GM23338 (cell line): ENCODE measurements at regions not wholly inside any gene's neighbourhood (a gene's known extent, or its start where the extent isn't known, plus 50 kb on each side); places are given as distances from the start of the nearest gene placed in this dataset.

ENCODE experiments used
- ATAC-seq: fragments of 200-7000 bp; cut with Tn5 transposase; 3 replicates; pipeline ENCODE4 v1.9.1; 2020
- DNase-seq: peaks from one replicate; pipeline ENCODE4 v3.0.0-alpha.2; 2015; ENCODE audit warnings: low spot score
- H2AFZ ChIP-seq: fragments of 200-600 bp; sonication (generic); 2 replicates; pipeline ENCODE4 v1.8.0; 2016; ENCODE audit warnings: antibody characterized with exemption, mild to moderate bottlenecking, moderate library complexity
- H3F3A ChIP-seq: fragments of 200-600 bp; sonication (generic); replicated peaks from 2 replicates; pipeline ENCODE4 v1.8.0; 2017; ENCODE audit warnings: antibody characterized with exemption, mixed run types, low read depth
- H3K27ac ChIP-seq: fragments of 200-600 bp; sonication (generic); 2 replicates; pipeline ENCODE4 v1.6.1; 2016; ENCODE audit warnings: low read depth
- H3K27me3 ChIP-seq: fragments of 200-600 bp; sonication (generic); 2 replicates; pipeline ENCODE4 v1.8.0; 2016; ENCODE audit warnings: mild to moderate bottlenecking, mixed run types, moderate library complexity; ENCODE audit not compliant: insufficient read depth
- H3K36me3 ChIP-seq: fragments of 200-600 bp; sonication (generic); 2 replicates; pipeline ENCODE4 v1.8.0; 2016; ENCODE audit warnings: mild to moderate bottlenecking; ENCODE audit not compliant: insufficient read depth
- H3K4me1 ChIP-seq: fragments of 200-600 bp; sonication (generic); 2 replicates; pipeline ENCODE4 v1.8.0; 2016; ENCODE audit warnings: mild to moderate bottlenecking, moderate library complexity; ENCODE audit not compliant: insufficient read depth
- H3K4me2 ChIP-seq: fragments of 200-600 bp; sonication (generic); 2 replicates; pipeline ENCODE4 v1.7.1; 2017; ENCODE audit warnings: mixed run types
- H3K4me3 ChIP-seq: fragments of 200-600 bp; sonication (generic); 2 replicates; pipeline ENCODE4 v1.6.1; 2016; ENCODE audit warnings: mixed run types
- H3K79me2 ChIP-seq: fragments of 200-600 bp; sonication (generic); replicated peaks from 2 replicates; pipeline ENCODE4 v1.8.0; 2017; ENCODE audit warnings: mild to moderate bottlenecking; ENCODE audit not compliant: insufficient read depth
- H3K9me2 ChIP-seq: fragments of 200-600 bp; sonication (generic); 2 replicates; pipeline ENCODE4 v1.8.0; 2017; ENCODE audit not compliant: insufficient read depth
- H4K20me1 ChIP-seq: fragments of 200-600 bp; sonication (generic); replicated peaks from 2 replicates; pipeline ENCODE4 v1.8.0; 2017; ENCODE audit warnings: mild to moderate bottlenecking; ENCODE audit not compliant: insufficient read depth
- H3K27ac Mint-ChIP-seq: 2 replicates; pipeline ENCODE4 v1.8.0; 2020; ENCODE audit warnings: inconsistent platforms, mild to moderate bottlenecking, moderate library complexity, mixed read lengths
- H3K27me3 Mint-ChIP-seq: 3 replicates; pipeline ENCODE4 v1.8.0; 2022; ENCODE audit warnings: low read depth, mild to moderate bottlenecking, moderate library complexity, mixed read lengths, inconsistent platforms; ENCODE audit not compliant: insufficient read depth, poor library complexity
- H3K36me3 Mint-ChIP-seq: 3 replicates; pipeline ENCODE4 v1.8.0; 2021; ENCODE audit warnings: low read depth, mild to moderate bottlenecking, inconsistent platforms, moderate library complexity, mixed read lengths
- H3K4me1 Mint-ChIP-seq: 3 replicates; pipeline ENCODE4 v1.8.0; 2020; ENCODE audit warnings: mild to moderate bottlenecking, inconsistent platforms, mixed read lengths
- H3K4me3 Mint-ChIP-seq: 3 replicates; pipeline ENCODE4 v1.8.0; 2021; ENCODE audit warnings: moderate library complexity, mild to moderate bottlenecking, inconsistent platforms, mixed read lengths
- H3K9me3 Mint-ChIP-seq: 3 replicates; pipeline ENCODE4 v1.8.0; 2020; ENCODE audit warnings: moderate library complexity, mild to moderate bottlenecking, inconsistent platforms, mixed read lengths
- CREB1 ChIP-seq: fragments of 250-450 bp; sonication (Bioruptor Pico); IDR thresholded peaks from 2 replicates; pipeline ENCODE4 v1.5.0; 2020; ENCODE audit warnings: low read depth, mild to moderate bottlenecking, moderate library complexity
- CTCF ChIP-seq, 2 experiments: fragments of 200-600 bp in 1 of 2; sonication (generic) in 1 of 2; conservative IDR thresholded peaks; 2 replicates each; pipeline versions ENCODE4 v1.5.1 to v1.6.1; 2016 to 2017; ENCODE audit warnings: antibody characterized with exemption in 2 of 2, low read depth in 2 of 2, mild to moderate bottlenecking in 2 of 2, moderate library complexity in 1 of 2
- ETS1 ChIP-seq: IDR thresholded peaks from 2 replicates; pipeline ENCODE4 v1.6.1; 2016; ENCODE audit warnings: antibody characterized with exemption
- EZH2 ChIP-seq: fragments of 200-600 bp; sonication (generic); IDR thresholded peaks from one replicate; pipeline ENCODE4 v1.8.0; 2017; ENCODE audit warnings: antibody characterized with exemption, mild to moderate bottlenecking, low read depth; ENCODE audit not compliant: unreplicated experiment
- EZH2phosphoT487 ChIP-seq: fragments of 200-600 bp; sonication (generic); IDR thresholded peaks from one replicate; pipeline ENCODE4 v1.8.1; 2018; ENCODE audit warnings: antibody characterized with exemption; ENCODE audit not compliant: unreplicated experiment
- JUNB ChIP-seq: IDR thresholded peaks from one replicate; pipeline ENCODE4 v1.6.1; 2016; ENCODE audit warnings: antibody characterized with exemption; ENCODE audit not compliant: unreplicated experiment
- NANOG ChIP-seq: IDR thresholded peaks from 2 replicates; pipeline ENCODE4 v1.6.1; 2016; ENCODE audit warnings: antibody characterized with exemption, borderline replicate concordance
- POLR2AphosphoS5 ChIP-seq: IDR thresholded peaks from 2 replicates; pipeline ENCODE4 v1.6.1; 2016; ENCODE audit warnings: antibody characterized with exemption, low read depth
- REST ChIP-seq: IDR thresholded peaks from one replicate; pipeline ENCODE4 v1.6.1; 2018; ENCODE audit warnings: antibody characterized with exemption; ENCODE audit not compliant: unreplicated experiment
- STAT1 ChIP-seq: IDR thresholded peaks from one replicate; pipeline ENCODE4 v1.6.1; 2016; ENCODE audit warnings: antibody characterized with exemption; ENCODE audit not compliant: unreplicated experiment
- ZNF114 ChIP-seq: fragments of 250-450 bp; sonication (Bioruptor Pico); IDR thresholded peaks from 2 replicates; pipeline ENCODE4 v1.5.0; 2020; ENCODE audit warnings: mild to moderate bottlenecking, moderate library complexity
- ZNF331 ChIP-seq: fragments of 250-450 bp; sonication (Bioruptor Pico); IDR thresholded peaks from 2 replicates; pipeline ENCODE4 v1.5.0; 2020; ENCODE audit warnings: low read depth, mild to moderate bottlenecking, moderate library complexity
- ZNF462 ChIP-seq: fragments of 250-450 bp; sonication (Bioruptor Pico); IDR thresholded peaks from 2 replicates; pipeline ENCODE4 v1.5.0; 2020; ENCODE audit warnings: mild to moderate bottlenecking, moderate library complexity

GRCh38 chrX:134716620-134717012 is 58.3 kb upstream of the PLAC1 start:
- Mint-ChIP-seq H3K4me3 (no peak overlapping the region), H3K27me3 (peaks cover 2% of the 10 kb centered on the region), H3K27ac (no peak overlapping the region), H3K4me1 (peaks cover 27% of the 10 kb centered on the region), H3K36me3 (no peaks in the 10 kb centered on the region), H3K9me3 (no peaks in the 10 kb centered on the region; the same call in 2 of the 3 replicates)
- Histone ChIP-seq H3F3A (no peaks in the 10 kb centered on the region), H3K27ac (no peak overlapping the region), H3K79me2 (no peaks in the 10 kb centered on the region), H3K4me2 (no peak overlapping the region), H3K4me1 (peaks cover 7% of the 10 kb centered on the region), H3K27me3 (no peaks in the 10 kb centered on the region), H3K9me2 (no peaks in the 10 kb centered on the region), H3K4me3 (no peak overlapping the region), H3K36me3 (no peaks in the 10 kb centered on the region), H4K20me1 (no peaks in the 10 kb centered on the region), H2AFZ (no peak overlapping the region)
- DNase-seq (no peak), ATAC-seq (no peak)
- TF ChIP-seq ZNF331 (no peak), REST (no peak), ETS1 (no peak), JUNB (no peak), CREB1 (CRISPR knock-in tag) (no peak), EZH2phosphoT487 (no peak), ZNF462 (CRISPR knock-in tag) (no peak), EZH2 (no peak), ZNF114 (CRISPR knock-in tag) (no peak), POLR2AphosphoS5 (no peak), CTCF (conservative IDR thresholded peaks at IDR 0.05; ENCODE audit: low read depth in 2 of 2) (no peak), NANOG (no peak), STAT1 (no peak)
